Left ventricle myocardium inferior (tissue), 1 donor: ENCODE measurements at regions not wholly inside any gene's neighbourhood (a gene's known extent, or its start where the extent isn't known, plus 50 kb on each side); places are given as distances from the start of the nearest gene placed in this dataset.

Experiments
- DNase-seq: peaks from one replicate; pipeline ENCODE4 v3.0.0-alpha.2; 2020
- H3K27ac ChIP-seq: fragments of 200-600 bp; replicated peaks from 2 replicates; pipeline ENCODE4 v1.8.0; 2021
- H3K27me3 ChIP-seq: fragments of 200-600 bp; 2 replicates; pipeline ENCODE4 v1.8.0; 2021; ENCODE audit warnings: low read depth
- H3K36me3 ChIP-seq: fragments of 200-600 bp; 2 replicates; pipeline ENCODE4 v1.8.0; 2021
- H3K4me1 ChIP-seq: fragments of 200-600 bp; 2 replicates; pipeline ENCODE4 v1.8.0; 2021
- H3K4me3 ChIP-seq: fragments of 200-600 bp; 2 replicates; pipeline ENCODE4 v1.8.0; 2021; ENCODE audit warnings: mild to moderate bottlenecking, moderate library complexity
- H3K9me3 ChIP-seq: fragments of 200-600 bp; replicated peaks from 2 replicates; pipeline ENCODE4 v1.8.0; 2021
- CTCF ChIP-seq: fragments of 200-600 bp; IDR thresholded peaks from 2 replicates; pipeline ENCODE4 v1.8.0; 2021; ENCODE audit warnings: antibody characterized with exemption, mild to moderate bottlenecking, borderline replicate concordance
- intact Hi-C: fragments of 100-400 bp; cut with micrococcal nuclease; formaldehyde crosslinking; loops from one replicate; pipeline ENCODE4 v1.11.0; 2022
- donor health status: DM: no; HTN: yes; CAD: no; lungs with severe emphysema.

- H3K4me3 ChIP-seq = no peak overlapping the region
- peaks cover 17% of the 10 kb centered on the region for H3K9me3 ChIP-seq
- H3K36me3 ChIP-seq = no peaks in the 10 kb centered on the region
- TF ChIP-seq CTCF = no peak
- no peaks in the 10 kb centered on the region for H3K27me3 ChIP-seq
- intact Hi-C loops = no loop called here
- DNase-seq = no peak
- no peak overlapping the region for H3K27ac ChIP-seq
- H3K4me1 ChIP-seq = no peaks in the 10 kb centered on the region
Observed at GRCh38 chr4:181745933-181746625, 497.1 kb upstream of the TENM3 start.

GRCh38 chr4:181748581-181748980 is 494.6 kb upstream of the TENM3 start:
- DNase-seq = no peak
- intact Hi-C loops = no loop called here
- Histone ChIP-seq H3K9me3 (peaks cover 9% of the 10 kb centered on the region), H3K27ac (no peak overlapping the region), H3K4me3 (no peak overlapping the region), H3K4me1 (no peaks in the 10 kb centered on the region), H3K27me3 (no peaks in the 10 kb centered on the region), H3K36me3 (no peaks in the 10 kb centered on the region)
- no peak for TF ChIP-seq CTCF

GRCh38 chr4:181752516-181752915 is 490.7 kb upstream of the TENM3 start:
- no peaks in the 10 kb centered on the region for H3K9me3 ChIP-seq

GRCh38 chr4:181753207-181753606 is 490.0 kb upstream of the TENM3 start:
- Histone ChIP-seq H3K27ac (no peak overlapping the region), H3K27me3 (peaks cover 4% of the 10 kb centered on the region), H3K4me3 (no peak overlapping the region), H3K4me1 (no peaks in the 10 kb centered on the region), H3K36me3 (no peaks in the 10 kb centered on the region), H3K9me3 (no peaks in the 10 kb centered on the region)
- no peak for DNase-seq
- no peak for TF ChIP-seq CTCF
- intact Hi-C loops = no loop called here

More at GRCh38 chr4:181752516-181752915, 490.7 kb upstream of the TENM3 start:
- TF ChIP-seq CTCF = no peak
- DNase-seq = no peak
- Histone ChIP-seq H3K27me3 (peaks cover 4% of the 10 kb centered on the region), H3K36me3 (no peaks in the 10 kb centered on the region), H3K4me1 (no peaks in the 10 kb centered on the region), H3K27ac (no peak overlapping the region), H3K4me3 (no peak overlapping the region)
- intact Hi-C loops = no loop called here

GRCh38 chr4:181755846-181756245 is 487.4 kb upstream of the TENM3 start:
- no peaks in the 10 kb centered on the region for H3K4me1 ChIP-seq
- intact Hi-C loops = no loop called here
- DNase-seq = no peak
- H3K9me3 ChIP-seq = no peaks in the 10 kb centered on the region
- H3K4me3 ChIP-seq = no peak overlapping the region
- no peaks in the 10 kb centered on the region for H3K36me3 ChIP-seq
- no peak for TF ChIP-seq CTCF
- no peak overlapping the region for H3K27ac ChIP-seq
- H3K27me3 ChIP-seq = peaks cover 4% of the 10 kb centered on the region
